Ovary (tissue), 3 donors: ENCODE measurements at regions not wholly inside any gene's neighbourhood (a gene's known extent, or its start where the extent isn't known, plus 50 kb on each side); places are given as distances from the start of the nearest gene placed in this dataset.

ENCODE experiments used
- EP300 ChIP-seq: sonication (generic); formaldehyde crosslinking; IDR thresholded peaks from one replicate; pipeline ENCODE4 v1.6.1; 2017; ENCODE audit warnings: antibody characterized with exemption
- POLR2A ChIP-seq: fragments of 450-650 bp; IDR thresholded peaks from one replicate; pipeline ENCODE4 v1.6.1; 2017; ENCODE audit warnings: antibody characterized with exemption, mild to moderate bottlenecking, moderate library complexity
- TF ChIP-seq, protein P1 (sequence below), 3 donors: fragments of 450-650 bp in 2 of 3; fragments of 200-600 bp in 1 of 3; IDR thresholded peaks; one replicate each; pipeline versions ENCODE4 v1.5.1 to v1.8.0; 2016 to 2022; ENCODE audit warnings: antibody characterized with exemption in 3 of 3, mild to moderate bottlenecking in 1 of 3
- donor health status: DM: no; HTN: no; CAD: no.

DNA sequence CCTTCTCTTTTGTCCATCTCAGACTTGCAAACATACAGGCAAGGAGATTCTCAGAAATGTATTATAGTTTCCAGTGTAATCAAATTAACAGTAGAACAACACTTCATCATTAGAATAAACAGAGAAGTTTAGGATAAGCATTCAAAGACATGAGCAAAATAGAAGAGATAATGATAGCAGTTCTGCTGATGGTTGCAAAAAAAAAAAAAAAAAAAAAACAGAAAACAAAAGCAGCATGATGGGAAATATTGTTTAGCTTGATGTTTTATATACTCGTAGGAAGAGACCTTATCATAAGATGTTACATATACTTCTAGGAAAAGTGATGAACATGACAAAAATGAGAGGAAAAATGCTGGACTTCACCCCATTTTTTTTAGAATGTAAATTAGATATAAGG, 1356.2 kb downstream of the MAT2B start:
- TF ChIP-seq, protein P1, sequence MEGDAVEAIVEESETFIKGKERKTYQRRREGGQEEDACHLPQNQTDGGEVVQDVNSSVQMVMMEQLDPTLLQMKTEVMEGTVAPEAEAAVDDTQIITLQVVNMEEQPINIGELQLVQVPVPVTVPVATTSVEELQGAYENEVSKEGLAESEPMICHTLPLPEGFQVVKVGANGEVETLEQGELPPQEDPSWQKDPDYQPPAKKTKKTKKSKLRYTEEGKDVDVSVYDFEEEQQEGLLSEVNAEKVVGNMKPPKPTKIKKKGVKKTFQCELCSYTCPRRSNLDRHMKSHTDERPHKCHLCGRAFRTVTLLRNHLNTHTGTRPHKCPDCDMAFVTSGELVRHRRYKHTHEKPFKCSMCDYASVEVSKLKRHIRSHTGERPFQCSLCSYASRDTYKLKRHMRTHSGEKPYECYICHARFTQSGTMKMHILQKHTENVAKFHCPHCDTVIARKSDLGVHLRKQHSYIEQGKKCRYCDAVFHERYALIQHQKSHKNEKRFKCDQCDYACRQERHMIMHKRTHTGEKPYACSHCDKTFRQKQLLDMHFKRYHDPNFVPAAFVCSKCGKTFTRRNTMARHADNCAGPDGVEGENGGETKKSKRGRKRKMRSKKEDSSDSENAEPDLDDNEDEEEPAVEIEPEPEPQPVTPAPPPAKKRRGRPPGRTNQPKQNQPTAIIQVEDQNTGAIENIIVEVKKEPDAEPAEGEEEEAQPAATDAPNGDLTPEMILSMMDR (IDR thresholded peaks at IDR 0.05) = no peak
- TF ChIP-seq EP300 = no peak
- TF ChIP-seq POLR2A = no peak
